ENCODE measurements at regions not wholly inside any gene's neighbourhood (a gene's known extent, or its start where the extent isn't known, plus 50 kb on each side); places are given as distances from the start of the nearest gene placed in this dataset.

DNA sequence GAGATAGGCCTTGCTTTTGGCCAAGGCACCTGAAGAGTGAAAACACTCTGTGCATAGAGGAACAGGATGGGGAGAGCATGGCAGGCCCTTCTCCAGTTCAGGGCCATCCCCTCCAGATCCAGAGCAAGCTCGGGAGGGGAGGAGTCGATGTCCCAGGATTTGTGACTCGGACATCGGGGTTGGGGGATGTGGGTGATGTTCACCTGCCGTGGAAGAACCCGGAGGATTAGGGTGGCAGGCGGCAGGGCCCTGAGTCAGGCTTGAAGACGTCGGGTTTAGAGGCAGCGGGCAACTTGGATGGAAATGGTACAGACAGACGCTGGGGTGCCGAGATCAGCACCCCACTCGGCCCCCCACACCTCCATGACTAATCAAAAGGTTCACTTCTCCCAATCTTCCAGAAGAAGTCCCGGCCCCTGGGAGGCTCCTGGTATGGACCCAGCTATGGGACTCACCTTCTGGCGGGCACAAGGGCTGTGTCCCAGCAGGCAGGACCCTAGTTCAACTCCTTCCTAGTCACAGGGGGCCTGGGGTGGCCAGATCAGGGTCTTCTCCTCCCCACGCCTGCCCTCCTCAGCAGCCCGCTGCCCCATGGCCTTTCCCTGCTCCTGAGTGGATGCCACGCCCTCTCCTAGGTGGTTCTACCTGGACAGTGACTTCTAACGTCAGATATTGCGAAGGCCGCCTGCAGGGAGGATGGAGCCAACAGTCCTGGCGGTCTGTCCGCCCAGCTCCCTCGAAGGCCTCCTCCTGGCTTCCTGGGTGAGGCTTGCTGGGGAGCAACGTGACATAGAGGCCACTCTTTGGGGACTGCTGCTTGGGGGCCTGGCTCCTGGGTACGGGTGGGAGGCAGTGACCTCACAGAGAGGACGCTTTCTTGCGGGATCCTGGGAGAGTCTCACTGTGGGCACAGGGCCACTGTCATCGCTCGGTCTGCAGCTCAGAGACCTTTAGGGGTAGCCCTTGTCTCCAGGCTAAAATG, 792.5 kb downstream of the BRD1 start:
- H3K36me3 ChIP-seq (ENCODE audit: low read length) = no peaks in the 10 kb centered on the region
- H4K20me1 ChIP-seq (ENCODE audit: low read depth, low read length) = no peaks in the 10 kb centered on the region
- H3K4me2 ChIP-seq (ENCODE audit: low read depth, low read length, poor library complexity, severe bottlenecking) = no peak overlapping the region
- TF ChIP-seq, protein P1, sequence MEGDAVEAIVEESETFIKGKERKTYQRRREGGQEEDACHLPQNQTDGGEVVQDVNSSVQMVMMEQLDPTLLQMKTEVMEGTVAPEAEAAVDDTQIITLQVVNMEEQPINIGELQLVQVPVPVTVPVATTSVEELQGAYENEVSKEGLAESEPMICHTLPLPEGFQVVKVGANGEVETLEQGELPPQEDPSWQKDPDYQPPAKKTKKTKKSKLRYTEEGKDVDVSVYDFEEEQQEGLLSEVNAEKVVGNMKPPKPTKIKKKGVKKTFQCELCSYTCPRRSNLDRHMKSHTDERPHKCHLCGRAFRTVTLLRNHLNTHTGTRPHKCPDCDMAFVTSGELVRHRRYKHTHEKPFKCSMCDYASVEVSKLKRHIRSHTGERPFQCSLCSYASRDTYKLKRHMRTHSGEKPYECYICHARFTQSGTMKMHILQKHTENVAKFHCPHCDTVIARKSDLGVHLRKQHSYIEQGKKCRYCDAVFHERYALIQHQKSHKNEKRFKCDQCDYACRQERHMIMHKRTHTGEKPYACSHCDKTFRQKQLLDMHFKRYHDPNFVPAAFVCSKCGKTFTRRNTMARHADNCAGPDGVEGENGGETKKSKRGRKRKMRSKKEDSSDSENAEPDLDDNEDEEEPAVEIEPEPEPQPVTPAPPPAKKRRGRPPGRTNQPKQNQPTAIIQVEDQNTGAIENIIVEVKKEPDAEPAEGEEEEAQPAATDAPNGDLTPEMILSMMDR (IDR thresholded peaks at IDR 0.05; ENCODE audit: insufficient read depth, low read length, poor library complexity, severe bottlenecking) = no peak
- no peak for TF ChIP-seq EZH2phosphoT487 (conservative IDR thresholded peaks at IDR 0.05; ENCODE audit: low read length)
- no peak overlapping the region for H2AFZ ChIP-seq (ENCODE audit: low read depth, low read length, severe bottlenecking)
- H3K9ac ChIP-seq (ENCODE audit: low read length) = no peak overlapping the region
- no peaks in the 10 kb centered on the region for H3K9me2 ChIP-seq (replicated peaks; ENCODE audit: insufficient read depth, low read length)
- H3K27ac ChIP-seq (ENCODE audit: low read depth, low read length) = no peak overlapping the region
- no peaks in the 10 kb centered on the region for H3F3A ChIP-seq (ENCODE audit: insufficient read depth)
- H3K9me3 ChIP-seq (ENCODE audit: insufficient read depth, low read length) = no peaks in the 10 kb centered on the region
- no peaks in the 10 kb centered on the region for H3K79me2 ChIP-seq (ENCODE audit: insufficient read depth, low read length)
- no peaks in the 10 kb centered on the region for H3K27me3 ChIP-seq (ENCODE audit: low read length)
- no peak overlapping the region for H3K4me3 ChIP-seq (ENCODE audit: insufficient read depth, low read length, poor library complexity, severe bottlenecking)

GRCh38 chr22:49033616-49034015, 794.1 kb downstream of the BRD1 start:
- no peak overlapping the region for H3K9ac ChIP-seq (ENCODE audit: low read length)
- H3K27ac ChIP-seq (ENCODE audit: low read depth, low read length) = no peak overlapping the region
- H4K20me1 ChIP-seq (ENCODE audit: low read depth, low read length) = no peaks in the 10 kb centered on the region
- no peak overlapping the region for H3K4me3 ChIP-seq (ENCODE audit: insufficient read depth, low read length, poor library complexity, severe bottlenecking)
- no peaks in the 10 kb centered on the region for H3K36me3 ChIP-seq (ENCODE audit: low read length)
- H3K9me3 ChIP-seq (ENCODE audit: insufficient read depth, low read length) = no peaks in the 10 kb centered on the region
- H2AFZ ChIP-seq (ENCODE audit: low read depth, low read length, severe bottlenecking) = no peak overlapping the region
- H3F3A ChIP-seq (ENCODE audit: insufficient read depth) = no peaks in the 10 kb centered on the region
- no peaks in the 10 kb centered on the region for H3K79me2 ChIP-seq (ENCODE audit: insufficient read depth, low read length)
- no peak overlapping the region for H3K4me2 ChIP-seq (ENCODE audit: low read depth, low read length, poor library complexity, severe bottlenecking)
- no peaks in the 10 kb centered on the region for H3K9me2 ChIP-seq (replicated peaks; ENCODE audit: insufficient read depth, low read length)
- H3K27me3 ChIP-seq (ENCODE audit: low read length) = no peaks in the 10 kb centered on the region
- no peak for TF ChIP-seq EZH2phosphoT487 (conservative IDR thresholded peaks at IDR 0.05; ENCODE audit: low read length)
- TF ChIP-seq, protein P1 (IDR thresholded peaks at IDR 0.05; ENCODE audit: insufficient read depth, low read length, poor library complexity, severe bottlenecking) = no peak

DNA sequence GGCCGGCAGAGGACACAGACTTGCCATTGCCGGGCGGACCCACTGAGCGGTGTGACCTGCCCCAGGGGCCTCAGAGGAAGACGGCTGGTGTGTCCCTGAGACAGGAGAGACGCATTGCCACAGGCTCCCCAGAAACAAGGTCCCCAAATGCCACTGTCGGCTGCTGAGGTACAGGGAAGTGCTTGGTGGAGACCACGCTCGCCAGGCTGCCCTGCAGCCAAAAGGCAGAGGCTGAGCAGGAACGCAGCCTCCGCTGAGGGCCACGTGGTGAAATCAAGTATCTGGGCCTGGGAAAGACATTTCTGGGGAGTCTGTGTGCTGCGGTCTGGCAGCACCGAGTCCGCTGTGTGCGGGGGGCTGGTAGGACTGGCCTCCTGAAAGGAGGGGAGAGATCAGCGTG, 794.9 kb downstream of the BRD1 start:
- no peaks in the 10 kb centered on the region for H3K79me2 ChIP-seq (ENCODE audit: insufficient read depth, low read length)
- H3K27ac ChIP-seq (ENCODE audit: low read depth, low read length) = no peak overlapping the region
- no peak overlapping the region for H3K9ac ChIP-seq (ENCODE audit: low read length)
- H3K9me3 ChIP-seq (ENCODE audit: insufficient read depth, low read length) = no peaks in the 10 kb centered on the region
- TF ChIP-seq, protein P1 (IDR thresholded peaks at IDR 0.05; ENCODE audit: insufficient read depth, low read length, poor library complexity, severe bottlenecking) = no peak
- TF ChIP-seq EZH2phosphoT487 (conservative IDR thresholded peaks at IDR 0.05; ENCODE audit: low read length) = no peak
- H3K4me2 ChIP-seq (ENCODE audit: low read depth, low read length, poor library complexity, severe bottlenecking) = no peak overlapping the region
- no peaks in the 10 kb centered on the region for H3K36me3 ChIP-seq (ENCODE audit: low read length)
- no peaks in the 10 kb centered on the region for H3K27me3 ChIP-seq (ENCODE audit: low read length)
- no peaks in the 10 kb centered on the region for H4K20me1 ChIP-seq (ENCODE audit: low read depth, low read length)
- no peaks in the 10 kb centered on the region for H3K9me2 ChIP-seq (replicated peaks; ENCODE audit: insufficient read depth, low read length)
- H2AFZ ChIP-seq (ENCODE audit: low read depth, low read length, severe bottlenecking) = no peak overlapping the region
- H3F3A ChIP-seq (ENCODE audit: insufficient read depth) = no peaks in the 10 kb centered on the region
- no peak overlapping the region for H3K4me3 ChIP-seq (ENCODE audit: insufficient read depth, low read length, poor library complexity, severe bottlenecking)
